TTC549 (cell line): ENCODE measurements at regions not wholly inside any gene's neighbourhood (a gene's known extent, or its start where the extent isn't known, plus 50 kb on each side); places are given as distances from the start of the nearest gene placed in this dataset.

Experiments used
- FAIRE-seq: peaks from 2 replicates; lab custom pipeline; 2012; peaks lifted over from hg19 to GRCh38; lab: Jason Lieb, UNC

DNA sequence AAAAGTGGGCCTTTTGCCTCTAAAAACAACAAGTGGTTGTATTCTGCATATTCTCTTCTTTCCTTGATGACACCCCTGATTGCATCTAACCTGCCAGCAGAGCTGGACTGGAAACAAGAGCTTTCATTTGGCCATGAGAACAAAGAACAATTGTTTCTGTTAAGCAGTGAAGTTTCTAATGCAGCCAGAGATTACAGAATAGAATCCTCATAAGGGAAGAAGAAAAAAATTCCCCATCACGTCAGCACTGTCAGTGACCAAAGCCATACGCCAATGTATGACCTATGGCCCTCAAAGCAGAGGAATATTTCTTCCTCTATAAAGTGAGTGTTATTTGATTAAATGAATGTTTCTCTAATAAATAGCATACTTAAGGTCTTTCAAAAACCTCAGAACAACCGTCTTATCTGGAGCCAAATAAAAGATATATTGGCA is 529.1 kb upstream of the INTU start:
- FAIRE-seq, result no peak

DNA sequence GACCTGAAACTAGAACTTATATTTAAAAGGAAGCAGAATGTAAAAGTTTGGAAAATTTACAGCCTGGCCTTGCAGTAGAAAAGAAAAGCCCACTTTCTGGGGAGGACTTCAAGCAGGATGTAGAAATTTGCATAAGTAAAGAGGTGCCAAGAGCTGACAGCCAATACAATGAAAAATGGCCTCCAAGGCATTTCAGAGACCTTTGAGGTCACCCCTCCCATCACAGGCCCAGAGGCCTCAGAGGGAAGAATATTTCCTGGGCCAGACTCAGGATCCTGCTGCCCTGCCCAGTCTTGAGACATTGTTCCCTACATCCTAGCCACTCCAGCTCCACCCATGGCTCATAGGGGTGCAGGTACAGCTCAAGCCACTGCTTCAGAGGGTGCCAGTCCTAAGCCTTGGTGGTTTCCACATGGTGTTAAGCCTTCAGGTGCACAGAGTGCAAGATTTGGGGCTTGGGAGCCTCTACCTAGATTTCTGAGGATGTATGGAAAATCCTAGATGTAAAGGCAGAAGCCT is 518.9 kb upstream of the INTU start:
- FAIRE-seq, result no peak

DNA sequence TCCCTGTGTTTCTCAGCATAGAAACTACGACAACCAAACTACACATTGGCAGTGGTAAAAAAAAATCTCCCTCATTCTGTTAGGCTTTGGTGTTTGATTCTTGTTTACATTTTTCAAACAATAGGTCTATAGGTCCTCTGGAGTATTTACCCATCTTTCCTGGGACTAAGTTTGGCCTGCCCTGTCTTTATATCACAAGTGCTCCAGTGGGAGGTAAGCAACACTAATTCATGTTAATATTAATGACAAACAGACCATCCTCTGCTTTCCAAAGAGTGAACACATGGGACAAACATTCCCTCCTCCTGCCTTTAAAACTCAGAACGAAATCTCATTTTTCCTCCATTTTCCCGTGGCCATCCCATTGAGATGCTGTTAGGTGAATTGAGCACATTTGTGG is 514.1 kb upstream of the INTU start:
- no peak for FAIRE-seq

DNA sequence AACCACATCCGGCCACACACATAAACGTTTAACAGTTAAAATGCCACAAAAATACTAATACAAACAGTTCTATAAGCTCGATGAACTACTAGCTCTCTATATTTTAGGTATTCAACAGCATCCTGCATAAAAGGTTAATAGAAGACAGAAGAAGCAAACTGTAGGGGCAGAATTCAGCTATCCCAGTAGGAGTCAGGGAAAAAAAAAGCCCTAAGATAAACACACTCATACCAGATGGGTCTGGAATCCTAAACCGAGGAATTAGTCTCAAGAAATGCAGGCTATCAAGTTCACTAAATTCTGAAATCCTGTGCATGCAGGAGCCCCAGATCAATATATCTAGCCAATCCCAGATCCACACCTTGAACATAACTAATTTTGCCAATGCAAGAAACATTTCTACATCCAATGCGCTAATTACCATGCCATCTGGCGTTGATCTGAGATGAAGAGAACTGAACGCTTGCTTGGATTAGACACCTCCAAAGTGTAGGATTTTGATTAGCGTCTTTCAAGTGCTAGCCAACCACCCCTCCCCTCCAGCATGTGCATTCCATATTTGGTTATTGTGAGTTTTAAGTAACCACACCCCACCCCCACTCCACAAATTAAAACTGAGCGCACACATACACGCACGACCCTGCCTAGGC is 512.2 kb upstream of the INTU start:
- FAIRE-seq, result no peak

DNA sequence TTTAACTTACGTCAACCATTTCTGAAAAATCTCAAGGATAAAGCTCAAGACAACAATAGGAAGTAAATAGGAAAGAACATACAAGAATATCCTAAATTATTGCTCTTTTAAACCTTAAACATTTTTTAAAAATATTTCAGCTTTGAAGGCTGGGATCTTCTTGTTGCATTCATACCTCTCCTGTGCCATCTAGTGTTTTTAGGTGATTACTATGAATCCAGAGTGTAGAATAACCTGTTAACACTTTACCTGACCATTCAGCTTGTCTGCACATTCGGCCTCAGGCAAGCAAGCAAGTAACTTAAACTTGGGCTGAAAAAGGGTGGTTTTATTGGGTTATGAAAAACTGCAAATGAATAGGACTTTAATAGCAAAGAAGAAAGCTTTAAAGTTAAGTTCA is 507.8 kb upstream of the INTU start:
- FAIRE-seq, result no peak

DNA sequence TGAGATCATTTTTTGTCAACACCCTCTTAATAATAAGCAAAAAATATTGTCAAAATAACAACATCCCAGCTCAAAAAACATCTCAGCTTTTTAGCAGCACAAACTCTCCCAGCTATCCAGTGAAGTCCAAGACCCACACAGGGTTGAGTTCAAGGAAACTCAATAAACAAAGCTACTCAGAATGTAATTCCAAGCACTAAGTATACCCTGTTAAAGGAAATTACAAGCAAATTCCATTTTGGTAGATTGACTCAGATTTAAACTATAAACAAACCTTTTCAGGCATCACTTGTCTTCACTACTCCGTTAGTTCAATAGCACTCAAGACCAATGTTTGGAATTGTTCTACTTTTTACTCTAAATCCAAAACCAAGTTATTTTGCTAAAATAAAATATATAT is 506.0 kb upstream of the INTU start:
- FAIRE-seq, result no peak

DNA sequence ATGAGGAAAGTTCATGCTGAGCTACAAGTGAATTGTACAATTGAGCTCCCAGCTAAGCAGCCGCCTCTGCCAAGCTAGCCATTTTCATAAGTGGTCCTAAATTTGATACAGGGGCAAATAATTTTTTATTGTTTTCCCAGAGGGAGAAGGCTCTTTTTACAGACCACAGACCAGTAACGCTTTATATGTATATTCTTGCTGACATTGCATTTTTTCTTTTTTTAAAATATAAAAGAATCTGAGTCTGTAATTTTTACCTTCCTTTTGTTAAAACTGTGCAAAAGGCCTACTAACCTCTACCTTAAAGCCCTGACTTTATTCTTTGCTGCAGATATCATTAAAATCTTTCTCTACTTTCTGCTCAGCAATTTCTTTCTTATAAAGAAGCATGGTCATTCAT is 501.2 kb upstream of the INTU start:
- no peak for FAIRE-seq

DNA sequence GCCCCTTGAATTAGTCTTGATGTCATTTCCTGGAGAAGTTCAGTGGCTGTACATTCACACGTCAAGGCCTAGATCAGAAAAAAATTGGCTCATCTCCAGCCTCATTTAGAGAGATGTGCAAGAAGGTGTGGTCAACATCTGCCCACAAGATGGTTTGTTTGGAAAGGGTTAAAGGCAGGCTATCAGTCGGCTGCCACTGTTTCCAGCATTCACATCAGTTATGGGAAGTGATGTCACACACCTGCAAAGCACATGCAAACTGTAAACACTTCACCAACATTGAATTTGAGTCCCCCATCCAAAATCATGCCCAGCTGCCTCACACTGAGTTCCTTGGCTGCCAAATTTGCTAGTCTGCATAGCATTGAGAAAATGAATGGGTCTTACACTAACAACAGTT is 498.3 kb upstream of the INTU start:
- FAIRE-seq, result no peak

DNA sequence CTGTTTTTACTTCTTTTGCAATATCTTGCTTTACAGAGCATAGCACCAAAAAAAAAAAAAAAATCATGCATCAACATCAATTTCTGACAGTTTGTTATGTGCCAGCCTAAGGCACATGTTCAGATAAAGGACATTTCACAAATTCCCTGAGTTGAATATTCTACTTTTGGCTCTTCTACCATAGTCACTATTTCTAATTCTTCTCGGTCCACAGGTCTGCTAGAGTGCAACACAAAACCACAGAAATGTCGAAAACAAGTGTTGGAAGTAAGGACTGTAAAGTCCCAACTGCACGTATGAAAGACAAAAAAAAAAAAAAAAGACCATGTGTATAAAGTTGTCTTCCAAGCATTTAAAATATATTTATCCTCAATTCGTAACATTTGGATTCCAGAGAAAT is 494.2 kb upstream of the INTU start:
- FAIRE-seq, result no peak

DNA sequence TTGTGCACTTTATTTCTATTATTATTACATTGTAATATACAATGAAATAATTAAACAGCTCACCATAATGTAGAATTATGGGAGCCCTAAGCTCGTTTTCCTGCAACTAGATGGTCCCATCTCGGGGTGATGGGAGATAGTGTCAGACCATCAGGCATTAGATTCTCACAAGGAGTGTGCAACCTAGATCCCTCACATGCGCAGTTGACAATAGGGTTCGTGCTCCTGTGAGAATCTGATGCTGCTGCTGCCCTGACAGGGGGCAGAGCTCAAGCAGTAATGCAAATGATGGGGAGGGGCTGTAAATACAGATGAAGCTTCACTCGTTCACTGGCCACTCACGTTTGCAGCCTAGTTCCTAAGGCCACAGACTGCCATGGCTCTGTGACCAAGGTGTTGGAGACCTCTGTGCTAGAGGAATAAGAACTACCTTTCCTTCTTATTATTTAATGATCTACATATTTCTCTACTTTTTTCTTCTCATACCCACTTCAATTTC is 492.9 kb upstream of the INTU start:
- no peak for FAIRE-seq

DNA sequence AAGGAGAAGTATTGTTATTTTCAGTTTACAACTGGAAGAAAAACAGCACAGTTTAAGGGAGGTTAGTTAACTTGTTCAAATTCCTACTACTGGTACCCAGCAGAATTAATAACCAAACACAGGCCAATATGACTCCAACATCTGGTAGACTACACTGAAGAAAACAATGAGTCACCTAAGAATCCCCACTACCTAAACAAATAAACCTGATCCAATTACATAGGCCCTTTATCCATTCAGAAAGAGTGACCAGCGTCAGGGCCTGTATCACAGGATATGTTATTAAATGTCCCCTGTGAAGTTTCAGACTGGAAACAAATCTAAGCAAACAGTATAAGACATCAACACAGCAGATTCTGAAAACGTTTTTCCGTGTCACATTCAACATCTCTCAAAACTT is 492.5 kb upstream of the INTU start:
- FAIRE-seq, result no peak

DNA sequence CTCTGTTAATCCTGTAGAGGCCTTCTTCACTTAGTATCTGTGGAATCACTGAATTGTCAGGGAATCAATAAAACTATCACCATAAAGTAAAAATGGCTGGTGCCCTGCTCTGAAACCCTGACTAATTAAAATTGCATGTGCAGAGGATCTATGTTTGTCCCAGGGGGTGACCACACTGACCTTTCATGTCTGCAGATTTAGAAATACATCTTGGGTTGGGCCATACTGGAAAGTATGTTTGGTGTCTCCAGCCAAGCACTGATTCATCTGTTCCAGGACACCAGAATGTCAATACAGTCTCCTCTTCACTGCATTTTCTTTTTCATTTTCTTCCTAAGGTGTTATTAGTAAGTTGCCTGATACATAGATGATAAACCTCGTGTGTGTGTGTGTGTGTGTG is 490.9 kb upstream of the INTU start:
- FAIRE-seq, result no peak

DNA sequence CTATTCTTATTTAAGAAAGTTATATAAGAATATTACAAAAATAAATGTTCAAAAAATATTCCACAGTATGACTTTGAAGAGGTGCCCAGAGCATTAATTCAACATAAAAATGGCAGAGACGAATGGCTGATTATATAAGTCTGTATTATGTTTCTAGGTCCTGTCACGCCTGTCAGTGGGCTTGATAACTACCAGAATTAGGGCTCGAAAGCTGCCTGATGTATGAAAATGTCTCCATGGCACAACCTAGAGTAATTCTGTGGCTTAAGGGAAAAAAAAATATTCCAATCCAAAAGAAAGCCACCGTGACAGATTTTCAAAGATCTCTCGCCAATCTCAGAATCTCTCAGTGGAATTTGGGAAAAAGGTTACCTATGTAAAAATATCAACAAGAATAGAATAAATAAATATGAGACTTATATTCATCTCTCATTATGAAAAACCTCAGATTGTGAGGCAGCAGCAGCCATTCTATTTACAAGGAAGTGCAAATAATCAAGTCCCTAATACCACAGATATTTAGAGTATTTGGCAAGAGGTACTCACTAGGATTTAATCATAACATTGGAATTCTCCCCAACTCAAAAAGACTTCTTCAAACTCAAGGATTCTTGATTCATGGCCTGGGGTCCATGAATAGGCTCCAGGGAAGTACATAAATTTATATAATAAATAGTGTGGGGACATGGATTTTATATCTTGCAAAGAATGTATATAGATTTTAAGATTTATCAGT is 489.1 kb upstream of the INTU start:
- FAIRE-seq, result no peak

DNA sequence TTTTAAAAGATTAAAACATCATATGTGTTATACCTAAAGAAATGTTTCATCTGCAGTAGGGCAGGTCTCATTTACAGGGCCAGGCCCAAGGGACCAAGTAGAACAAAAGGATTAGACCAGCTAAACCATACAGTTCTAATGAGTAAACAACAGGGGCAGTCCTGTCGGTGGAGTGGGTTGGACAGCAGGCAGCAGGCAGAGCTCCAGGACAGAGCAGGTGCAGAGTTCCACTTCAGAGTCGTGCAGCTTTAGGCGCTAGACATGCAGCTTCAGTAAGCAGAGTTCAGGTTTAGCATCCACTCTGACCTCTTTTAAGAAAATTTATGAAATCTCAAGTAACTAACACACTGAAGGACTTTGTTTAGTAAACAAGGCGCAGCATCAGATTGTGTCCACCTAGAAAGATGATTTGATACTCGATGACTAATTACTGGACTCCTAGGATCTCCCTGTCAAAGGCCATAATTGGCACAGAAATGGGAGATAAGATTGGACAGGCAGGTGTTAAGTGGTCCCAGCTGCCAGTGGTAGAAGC is 487.7 kb upstream of the INTU start:
- no peak for FAIRE-seq

DNA sequence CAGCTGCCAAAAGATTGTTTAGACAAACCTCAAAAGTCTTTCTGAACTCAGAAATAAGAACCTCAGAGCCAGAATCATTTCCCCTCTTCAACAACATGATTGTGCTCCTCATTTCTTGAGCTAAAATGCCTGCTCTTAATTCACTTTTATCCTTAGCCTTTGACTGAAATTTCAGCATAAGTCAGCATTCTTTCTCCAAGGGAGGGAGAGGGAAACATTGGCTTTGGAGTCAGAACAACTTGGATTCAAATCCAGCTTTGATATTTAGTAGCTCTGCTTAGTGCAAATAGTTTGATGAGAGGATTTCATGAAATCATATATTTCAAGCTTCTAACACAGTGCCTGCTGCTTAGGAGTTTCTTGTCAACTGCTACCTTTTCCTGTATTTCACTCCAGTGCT is 484.6 kb upstream of the INTU start:
- no peak for FAIRE-seq

DNA sequence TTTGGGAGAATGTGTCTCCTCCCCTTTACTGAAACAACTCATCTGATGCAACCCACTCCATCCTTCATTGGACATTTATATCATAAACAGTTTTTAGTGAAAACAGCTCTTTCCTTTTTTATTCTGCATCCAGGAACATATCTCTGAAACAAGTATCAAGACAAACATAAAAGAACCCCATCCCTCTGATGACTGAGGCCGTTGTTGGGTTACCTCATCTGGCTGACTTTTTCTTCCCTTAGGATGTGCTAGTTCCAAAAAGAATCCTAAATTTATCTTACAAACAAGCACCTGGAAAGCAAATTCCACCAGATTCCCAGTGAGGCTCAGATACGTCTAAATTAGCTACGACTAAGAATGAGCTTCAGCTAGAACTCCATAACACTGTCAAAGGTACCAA is 483.7 kb upstream of the INTU start:
- no peak for FAIRE-seq

DNA sequence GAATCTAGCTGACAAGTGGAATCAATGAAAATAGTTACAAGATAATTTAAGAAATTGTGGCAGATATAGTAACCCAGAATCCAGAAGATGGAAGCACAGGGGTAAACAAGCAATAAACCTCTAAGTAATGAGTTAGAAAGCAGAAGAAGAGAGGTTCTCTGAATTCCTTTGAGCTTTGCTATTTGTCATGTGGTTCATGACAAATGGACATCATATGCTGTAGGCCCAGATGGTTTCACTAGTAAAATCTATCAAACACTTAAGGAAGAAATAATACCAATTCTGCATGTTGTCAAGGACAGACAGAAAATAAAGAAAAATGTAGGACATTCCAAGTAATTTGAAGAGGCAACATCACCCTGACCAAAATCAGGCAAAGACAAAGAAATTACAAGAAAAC is 480.8 kb upstream of the INTU start:
- FAIRE-seq, result no peak

DNA sequence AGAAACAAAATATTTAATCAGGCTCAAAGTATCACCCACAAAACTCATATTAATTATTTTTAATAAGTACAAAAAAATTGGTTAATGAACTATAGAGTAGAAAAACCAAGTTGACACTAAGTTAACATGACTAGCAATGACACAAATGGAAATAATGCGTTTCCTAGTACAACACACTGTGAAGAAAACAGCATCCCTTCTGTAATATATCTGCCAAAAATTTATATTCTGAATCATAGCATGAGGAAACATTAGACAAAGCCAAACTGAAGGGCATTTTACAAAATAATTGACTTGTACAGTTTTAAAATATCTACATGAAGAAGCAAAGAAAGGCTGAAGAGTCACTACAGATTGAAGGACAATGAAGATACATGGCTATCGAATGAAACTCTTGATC is 477.6 kb upstream of the INTU start:
- FAIRE-seq, result no peak

DNA sequence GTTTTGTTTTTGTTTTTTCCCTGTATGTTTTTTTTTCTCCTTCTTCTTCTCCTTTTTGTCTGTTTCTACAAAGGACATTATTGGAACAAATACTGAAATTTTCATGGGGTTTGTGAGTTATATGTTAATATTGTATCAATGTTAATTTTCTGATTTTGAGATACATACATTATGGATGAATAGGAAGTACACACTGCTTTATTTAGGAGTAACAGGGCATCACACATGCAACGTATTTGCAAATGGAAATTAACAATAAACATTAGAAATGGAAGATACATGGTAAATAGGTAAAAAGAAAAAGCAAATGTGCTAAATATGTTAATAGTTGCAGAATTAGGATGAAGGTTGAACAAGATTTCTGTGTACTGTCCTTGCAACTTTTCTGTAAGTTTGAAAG is 477.2 kb upstream of the INTU start:
- FAIRE-seq, result no peak

DNA sequence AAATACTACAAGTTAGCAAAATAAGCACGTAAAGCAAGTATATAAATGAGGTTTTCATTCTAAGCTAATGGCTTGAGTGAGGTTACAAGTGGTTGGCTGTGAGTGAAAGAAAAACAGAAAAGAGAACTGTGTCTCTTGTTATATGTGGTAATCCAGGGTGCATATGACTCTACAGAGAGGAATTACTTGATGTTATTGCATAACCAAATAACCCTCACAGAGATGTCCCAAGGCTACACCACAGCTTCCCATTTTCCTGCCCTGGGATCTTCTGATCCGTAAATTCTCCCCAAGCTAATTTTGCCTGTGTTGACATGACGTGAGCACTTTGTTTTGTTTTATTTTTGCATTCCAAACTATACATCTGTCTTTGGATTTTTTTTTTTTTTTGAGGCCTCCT is 470.0 kb upstream of the INTU start:
- no peak for FAIRE-seq

DNA sequence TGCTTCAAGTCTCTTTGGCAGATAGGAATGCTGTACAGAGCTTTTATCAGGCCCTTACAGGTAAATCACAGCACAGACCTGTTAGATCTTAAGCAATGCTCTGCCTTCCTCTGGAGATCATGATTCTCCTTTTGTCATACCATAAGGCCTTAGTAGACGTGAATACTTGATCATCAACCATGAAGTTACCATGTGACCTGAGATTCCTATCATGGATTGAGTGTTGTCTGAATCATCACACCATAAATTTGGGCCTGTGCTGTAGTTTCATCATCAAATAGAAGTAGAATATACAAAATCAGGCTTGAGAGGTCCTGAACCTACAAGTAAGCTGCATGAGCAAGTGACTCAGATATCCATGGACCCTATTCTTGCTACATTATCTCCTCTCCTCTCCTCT is 466.8 kb upstream of the INTU start:
- no peak for FAIRE-seq

DNA sequence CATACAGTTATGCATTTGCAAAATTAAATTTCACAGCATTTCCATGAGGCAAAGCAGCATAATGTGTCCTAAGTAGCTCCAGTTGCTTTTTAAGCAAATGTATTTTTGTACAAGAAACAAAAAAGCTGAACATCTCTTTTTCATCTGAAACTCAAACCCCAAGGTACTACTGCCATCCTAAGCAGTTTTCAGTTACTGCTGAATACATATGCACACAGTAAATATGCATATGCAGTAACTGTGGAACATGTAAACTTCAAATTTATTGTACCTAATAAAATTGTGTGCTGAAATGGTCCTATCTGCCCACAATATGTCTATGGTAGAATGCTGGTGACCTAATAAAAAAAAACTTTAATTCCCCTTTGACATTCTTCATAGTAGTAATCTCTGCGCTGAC is 458.6 kb upstream of the INTU start:
- no peak for FAIRE-seq

DNA sequence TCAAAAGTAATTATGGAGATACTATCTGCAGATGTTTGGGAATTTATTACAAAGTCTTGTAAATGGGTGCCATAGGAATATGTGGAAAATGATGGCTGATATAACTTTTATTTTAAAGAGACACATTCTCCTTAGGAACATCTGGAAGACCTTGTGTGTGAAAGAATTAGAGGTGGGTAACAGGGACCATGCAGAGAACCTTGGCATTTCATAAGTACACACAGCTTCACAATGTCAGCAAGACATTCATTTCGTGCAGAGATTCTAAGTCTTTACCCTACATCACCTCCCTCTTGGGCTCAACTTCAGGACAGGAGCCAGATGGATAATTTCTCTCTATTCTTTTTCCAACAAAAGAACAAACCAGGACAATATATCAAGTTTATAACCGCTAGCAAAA is 458.1 kb upstream of the INTU start:
- no peak for FAIRE-seq
